HepG2 (cell line): ENCODE measurements at regions not wholly inside any gene's neighbourhood (a gene's known extent, or its start where the extent isn't known, plus 50 kb on each side); places are given as distances from the start of the nearest gene placed in this dataset.

Experiments
- ATAC-seq: fragments of 200-7000 bp; cut with Tn5 transposase; 3 replicates; pipeline ENCODE4 v1.9.1; 2020; ENCODE audit warnings: mild to moderate bottlenecking, moderate library complexity
- BruUV-seq: library from RNA; stranded (reverse); fragments of 400-500 nt; replicated peaks from 2 replicates; lab custom pipeline; 2021; lab: Mats Ljungman, UMichigan
- CTCF ChIA-PET: fragments of 300-600 bp; formaldehyde crosslinking; extraction: SDS; loops from one replicate; lab custom pipeline; 2021; ENCODE audit warnings: low total read pairs, inconsistent platforms, low intra/inter-chr PET ratio; lab: Yijun Ruan, JAX
- POLR2A ChIA-PET: fragments of 350-600 bp; sonication (Branson Sonifier 250); formaldehyde crosslinking; loops from one replicate; lab custom pipeline; 2020; ENCODE audit warnings: antibody characterized with exemption, inconsistent platforms; lab: Yijun Ruan, JAX
- DNase-seq: peaks from one replicate; pipeline ENCODE4 v3.0.0-alpha.2; 2015; ENCODE audit warnings: low spot score
- FAIRE-seq: peaks from 3 replicates; lab custom pipeline; 2011; peaks lifted over from hg19 to GRCh38; lab: Jason Lieb, UNC
- H2AFZ ChIP-seq: one replicate; pipeline ENCODE4 v1.6.1; 2011; ENCODE audit warnings: low read length, inconsistent platforms
- H3K27ac ChIP-seq: fragments of 300-600 bp; 3 replicates; pipeline ENCODE4 v1.8.0; 2011; ENCODE audit warnings: mixed run types, mild to moderate bottlenecking, mixed read lengths, low read length, inconsistent platforms; ENCODE audit not compliant: insufficient read depth; ENCODE audit errors: extremely low read length
- H3K27me3 ChIP-seq, 2 experiments: fragments of 200-600 bp in 1 of 2; 2 replicates in 1 of 2; 3 replicates in 1 of 2; pipeline versions ENCODE4 v1.6.0 to v1.8.0; 2011; ENCODE audit warnings: low read length in 2 of 2, mild to moderate bottlenecking in 2 of 2, moderate library complexity in 2 of 2, inconsistent platforms in 1 of 2; ENCODE audit not compliant: insufficient read depth in 2 of 2, control insufficient read depth in 1 of 2
- H3K36me3 ChIP-seq, 2 experiments: fragments of 200-600 bp in 1 of 2; replicated peaks in 1 of 2; 2 replicates in 1 of 2; 3 replicates in 1 of 2; pipeline versions ENCODE4 v1.5.1 to v1.8.0; 2011; ENCODE audit warnings: low read length in 2 of 2, inconsistent platforms in 1 of 2; ENCODE audit not compliant: insufficient read depth in 2 of 2, control insufficient read depth in 1 of 2
- H3K4me1 ChIP-seq: 2 replicates; pipeline ENCODE4 v1.5.1; 2012; ENCODE audit warnings: low read length, inconsistent platforms; ENCODE audit not compliant: insufficient read depth
- H3K4me2 ChIP-seq: 2 replicates; pipeline ENCODE4 v1.6.0; 2011; ENCODE audit warnings: low read depth, low read length, inconsistent platforms
- H3K4me3 ChIP-seq, 3 experiments: fragments of 200-600 bp in 1 of 3; sonication (generic), shearing (Covaris generic) in 1 of 3; replicated peaks in 1 of 3; 2 replicates each; pipeline ENCODE4 v1.5.1; 2011 to 2016; ENCODE audit warnings: low read length in 3 of 3, inconsistent platforms in 2 of 3, low read depth in 2 of 3, mild to moderate bottlenecking in 2 of 3, control low read depth in 1 of 3, mixed read lengths in 1 of 3; ENCODE audit not compliant: insufficient read depth in 1 of 3
- H3K79me2 ChIP-seq: one replicate; pipeline ENCODE4 v1.6.1; 2011; ENCODE audit warnings: low read length, inconsistent platforms; ENCODE audit not compliant: insufficient read depth
- H3K9ac ChIP-seq: 2 replicates; pipeline ENCODE4 v1.6.0; 2011; ENCODE audit warnings: mild to moderate bottlenecking, low read depth, low read length, inconsistent platforms; ENCODE audit not compliant: insufficient read depth
- H3K9me3 ChIP-seq: 2 replicates; pipeline ENCODE4 v1.5.1; 2012; ENCODE audit warnings: mild to moderate bottlenecking, low read length
- H4K20me1 ChIP-seq: 2 replicates; pipeline ENCODE4 v1.6.0; 2011; ENCODE audit warnings: inconsistent platforms, mild to moderate bottlenecking, low read length, moderate library complexity; ENCODE audit not compliant: insufficient read depth
- ATF1 ChIP-seq: IDR thresholded peaks from 2 replicates; pipeline ENCODE4 v1.6.1; 2016; ENCODE audit warnings: mild to moderate bottlenecking, control low read depth
- CHCHD3 ChIP-seq: sonication (generic); formaldehyde crosslinking; IDR thresholded peaks from 2 replicates; pipeline ENCODE4 v1.8.0; 2022; ENCODE audit warnings: mild to moderate bottlenecking, missing genetic modification reagents, moderate library complexity
- DRAP1 ChIP-seq: IDR thresholded peaks from 2 replicates; pipeline ENCODE4 v1.6.1; 2016; ENCODE audit warnings: missing genetic modification reagents, missing compliant biosample characterization
- EED ChIP-seq: sonication (generic); formaldehyde crosslinking; IDR thresholded peaks from 2 replicates; pipeline ENCODE4 v1.5.0; 2020; ENCODE audit warnings: mild to moderate bottlenecking, missing genetic modification reagents
- HDAC1 ChIP-seq: sonication (generic); formaldehyde crosslinking; IDR thresholded peaks from 2 replicates; pipeline ENCODE4 v1.5.1; 2020; ENCODE audit warnings: mild to moderate bottlenecking, missing genetic modification reagents
- RAD51 ChIP-seq: fragments of 450-650 bp; IDR thresholded peaks from 2 replicates; pipeline ENCODE4 v1.6.1; 2016; ENCODE audit warnings: borderline replicate concordance
- REPIN1 ChIP-seq: sonication (generic); formaldehyde crosslinking; IDR thresholded peaks from 2 replicates; pipeline ENCODE4 v1.8.0; 2022; ENCODE audit warnings: missing genetic modification reagents, low read depth, mild to moderate bottlenecking, borderline replicate concordance
- RFX5 ChIP-seq: IDR thresholded peaks from 2 replicates; pipeline ENCODE4 v1.6.1; 2011; ENCODE audit warnings: low read depth, low read length, improper control_type of control experiment
- SIX1 ChIP-seq: sonication (generic); formaldehyde crosslinking; IDR thresholded peaks from 2 replicates; pipeline ENCODE4 v1.4.0; 2020; ENCODE audit warnings: missing genetic modification reagents, borderline replicate concordance
- ZNF138 ChIP-seq: sonication (generic); formaldehyde crosslinking; IDR thresholded peaks from 2 replicates; pipeline ENCODE4 v1.5.0; 2020; ENCODE audit warnings: mild to moderate bottlenecking, low read depth, missing genetic modification reagents
- ZNF232 ChIP-seq: sonication (generic); formaldehyde crosslinking; IDR thresholded peaks from 2 replicates; pipeline ENCODE4 v1.4.0; 2020; ENCODE audit warnings: missing genetic modification reagents, borderline replicate concordance
- ZNF264 ChIP-seq: sonication (generic); formaldehyde crosslinking; IDR thresholded peaks from 2 replicates; pipeline ENCODE4 v1.4.0; 2020; ENCODE audit warnings: missing genetic modification reagents
- ZNF3 ChIP-seq: IDR thresholded peaks from 2 replicates; pipeline ENCODE4 v1.7.0; 2017; ENCODE audit warnings: inconsistent platforms
- ZNF543 ChIP-seq: sonication (generic); formaldehyde crosslinking; IDR thresholded peaks from 2 replicates; pipeline ENCODE4 v1.4.0; 2020; ENCODE audit warnings: mild to moderate bottlenecking, missing genetic modification reagents
- ZNF546 ChIP-seq: sonication (generic); formaldehyde crosslinking; conservative IDR thresholded peaks from 2 replicates; pipeline ENCODE4 v1.8.1; 2023; ENCODE audit warnings: mild to moderate bottlenecking, missing genetic modification reagents
- ZNF574 ChIP-seq: sonication (generic); formaldehyde crosslinking; IDR thresholded peaks from 2 replicates; pipeline ENCODE4 v1.4.0; 2020; ENCODE audit warnings: missing genetic modification reagents
- ZNF589 ChIP-seq: sonication (generic); formaldehyde crosslinking; conservative IDR thresholded peaks from 2 replicates; pipeline ENCODE4 v1.8.0; 2022; ENCODE audit warnings: mild to moderate bottlenecking, moderate library complexity, missing genetic modification reagents
- ZSCAN12 ChIP-seq: sonication (generic); formaldehyde crosslinking; IDR thresholded peaks from 2 replicates; pipeline ENCODE4 v1.9.0; 2021; ENCODE audit warnings: mild to moderate bottlenecking, missing genetic modification reagents
- WGBS: methylation state at CpG from one replicate; pipeline ENCODE4 v1.1.6; 2017; ENCODE audit warnings: low lambda C conversion rate; 5-methylcytosine and 5-hydroxymethylcytosine counted together
- in situ Hi-C: cut with HindIII; loops from 2 replicates; pipeline ENCODE4 v1.10.0; 2017; ENCODE audit warnings: low pct_unique_long_range_greater_than_20kb; ENCODE audit not compliant: extremely low pct_ligation_motif_present
- intact Hi-C: fragments of 100-400 bp; cut with micrococcal nuclease; formaldehyde crosslinking; loops from one replicate; pipeline ENCODE4 v1.10.0; 2022; ENCODE audit not compliant: unreplicated experiment
- TF ChIP-seq, protein P1 (sequence below): sonication (generic); formaldehyde crosslinking; IDR thresholded peaks from 2 replicates; pipeline ENCODE4 v1.4.0; 2020; ENCODE audit warnings: missing genetic modification reagents, mild to moderate bottlenecking, borderline replicate concordance

- DNase-seq (no peak), ATAC-seq (no peak), FAIRE-seq (no peak)
- Histone ChIP-seq H3K79me2 (no peaks in the 10 kb centered on the region), H2AFZ (no peak overlapping the region), H3K9ac (no peak overlapping the region), H3K4me1 (no peaks in the 10 kb centered on the region; the same call in 1 of the 2 replicates), H3K4me3 (no peak overlapping the region), H3K27ac (no peak overlapping the region), H3K9me3 (no peaks in the 10 kb centered on the region), H3K4me2 (no peak overlapping the region), H3K36me3 (no peaks in the 10 kb centered on the region), H3K27me3 (no peaks in the 10 kb centered on the region), H4K20me1 (no peaks in the 10 kb centered on the region)
- 1% methylated on average over 2 of the region's 2 CpGs for WGBS
- TF ChIP-seq CHCHD3 (CRISPR knock-in tag) (no peak), EED (CRISPR knock-in tag) (no peak), ZNF546 (CRISPR knock-in tag) (no peak), HDAC1 (no peak), ZNF264 (CRISPR knock-in tag) (no peak), ZSCAN12 (CRISPR knock-in tag) (no peak), ZNF138 (no peak), ZNF232 (CRISPR knock-in tag) (no peak), ZNF543 (no peak), RAD51 (no peak), ZNF3 (CRISPR knock-in tag) (no peak), ZNF589 (CRISPR knock-in tag) (no peak), ZNF574 (CRISPR knock-in tag) (no peak), SIX1 (CRISPR knock-in tag) (no peak), DRAP1 (no peak), ATF1 (CRISPR knock-in tag) (no peak), RFX5 (no peak), REPIN1 (no peak)
- TF ChIP-seq, protein P1, sequence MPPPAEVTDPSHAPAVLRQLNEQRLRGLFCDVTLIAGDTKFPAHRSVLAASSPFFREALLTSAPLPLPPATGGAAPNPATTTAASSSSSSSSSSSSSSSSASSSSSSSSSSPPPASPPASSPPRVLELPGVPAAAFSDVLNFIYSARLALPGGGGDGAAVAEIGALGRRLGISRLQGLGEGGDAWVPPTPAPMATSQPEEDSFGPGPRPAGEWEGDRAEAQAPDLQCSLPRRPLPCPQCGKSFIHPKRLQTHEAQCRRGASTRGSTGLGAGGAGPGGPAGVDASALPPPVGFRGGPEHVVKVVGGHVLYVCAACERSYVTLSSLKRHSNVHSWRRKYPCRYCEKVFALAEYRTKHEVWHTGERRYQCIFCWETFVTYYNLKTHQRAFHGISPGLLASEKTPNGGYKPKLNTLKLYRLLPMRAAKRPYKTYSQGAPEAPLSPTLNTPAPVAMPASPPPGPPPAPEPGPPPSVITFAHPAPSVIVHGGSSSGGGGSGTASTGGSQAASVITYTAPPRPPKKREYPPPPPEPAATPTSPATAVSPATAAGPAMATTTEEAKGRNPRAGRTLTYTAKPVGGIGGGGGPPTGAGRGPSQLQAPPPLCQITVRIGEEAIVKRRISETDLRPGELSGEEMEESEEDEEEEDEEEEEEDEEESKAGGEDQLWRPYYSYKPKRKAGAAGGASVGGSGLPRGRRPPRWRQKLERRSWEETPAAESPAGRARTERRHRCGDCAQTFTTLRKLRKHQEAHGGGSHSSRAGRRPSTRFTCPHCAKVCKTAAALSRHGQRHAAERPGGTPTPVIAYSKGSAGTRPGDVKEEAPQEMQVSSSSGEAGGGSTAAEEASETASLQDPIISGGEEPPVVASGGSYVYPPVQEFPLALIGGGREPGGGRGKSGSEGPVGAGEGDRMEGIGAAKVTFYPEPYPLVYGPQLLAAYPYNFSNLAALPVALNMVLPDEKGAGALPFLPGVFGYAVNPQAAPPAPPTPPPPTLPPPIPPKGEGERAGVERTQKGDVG = no peak
- intact Hi-C loops (no loop called here), in situ Hi-C loops (no loop called here)
- CTCF ChIA-PET = no interaction called here
- no TSS peak for BruUV-seq
- POLR2A ChIA-PET = no interaction called here
Measured at GRCh38 chr9:117526674-117527073, 111.8 kb upstream of the ASTN2 start.
